Renal cortical epithelial cell (primary cell): ENCODE measurements at regions not wholly inside any gene's neighbourhood (a gene's known extent, or its start where the extent isn't known, plus 50 kb on each side); places are given as distances from the start of the nearest gene placed in this dataset.
A peak's percentile ranks its signal among the peaks of the same experiment; 100 is the strongest.
"Not testable (repeated sequence)": the region's sequence is repeated elsewhere in the genome, so short reads cannot be mapped to it uniquely, and the experiment has no call there.

Experiments used
- DNase-seq: peaks from one replicate; pipeline ENCODE4 v3.0.0-alpha.2; 2011; ENCODE audit warnings: low read depth

DNA sequence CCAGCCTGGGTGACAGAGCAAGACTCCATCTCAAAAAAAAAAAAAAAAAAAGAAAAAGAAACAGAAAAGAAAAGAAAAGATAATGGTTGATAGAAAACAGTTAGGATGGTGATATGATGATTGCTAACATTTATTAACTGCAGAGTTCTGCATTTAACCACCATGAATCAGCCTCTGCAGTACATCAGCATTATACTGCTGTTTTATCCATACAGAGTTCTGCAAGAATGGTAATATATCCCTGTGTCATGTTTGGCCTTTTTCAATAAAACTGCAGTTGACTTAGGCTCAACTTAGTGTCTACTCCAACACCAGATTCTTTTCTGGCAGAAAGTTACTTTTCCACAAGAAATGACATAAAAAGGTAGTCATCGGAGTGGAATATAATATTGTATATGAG, 62.6 kb downstream of the DUSP6 start:
- DNase-seq = peak; percentile 13

DNA sequence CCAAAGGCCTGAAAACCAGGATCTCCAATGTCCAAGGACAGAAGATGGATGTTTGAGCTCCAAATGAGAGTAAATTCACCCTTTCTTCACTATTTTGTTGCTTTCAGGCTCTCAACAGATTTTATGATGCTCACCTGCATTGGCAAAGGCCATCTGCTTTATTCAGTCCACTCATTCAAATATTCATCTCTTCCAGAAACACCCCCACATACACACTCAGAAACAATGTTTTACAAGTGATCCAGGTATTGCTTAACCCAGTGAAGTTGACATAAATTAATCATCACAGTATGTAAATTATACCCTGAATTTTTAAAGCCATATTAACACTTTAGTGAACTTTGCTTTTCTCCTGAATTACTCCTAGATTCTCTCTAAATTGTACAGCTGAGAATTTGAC, 63.3 kb downstream of the DUSP6 start:
- peak; percentile 53 for DNase-seq

DNA sequence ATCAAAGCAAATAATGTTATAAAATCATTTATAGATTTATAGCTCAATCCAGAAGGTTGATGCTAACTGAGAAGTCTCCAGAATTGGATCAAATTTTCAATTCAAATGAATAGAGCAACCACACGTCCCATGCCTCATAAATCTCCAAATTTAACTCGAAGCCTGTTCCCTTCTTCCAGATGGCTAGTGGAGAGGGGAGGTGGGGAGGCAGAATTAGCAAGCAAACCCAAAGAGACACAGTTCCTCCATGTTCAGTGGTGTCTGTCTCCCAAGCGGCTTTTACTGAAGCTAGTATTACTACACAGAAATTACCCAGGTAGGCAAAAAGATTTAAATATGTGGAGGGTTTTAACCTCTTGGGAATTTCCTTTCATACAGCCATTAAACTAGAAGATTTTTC, 65.8 kb downstream of the DUSP6 start:
- no peak for DNase-seq

DNA sequence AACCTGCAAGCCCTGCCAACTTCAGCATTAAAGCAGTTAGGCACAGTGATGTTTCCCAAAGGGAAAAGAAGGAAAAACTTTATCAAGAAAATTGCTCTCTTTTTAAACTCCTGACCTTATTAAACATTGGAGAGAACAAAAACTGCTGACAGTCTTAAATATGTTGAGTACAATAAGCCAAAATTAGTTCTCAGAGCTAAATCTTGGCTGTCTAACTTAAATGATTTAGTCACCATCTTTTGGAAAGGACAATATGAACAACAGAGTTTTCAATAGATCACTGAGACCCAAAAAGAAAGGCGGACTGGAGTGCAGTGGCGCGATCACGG, 70.8 kb downstream of the DUSP6 start:
- DNase-seq = no peak

DNA sequence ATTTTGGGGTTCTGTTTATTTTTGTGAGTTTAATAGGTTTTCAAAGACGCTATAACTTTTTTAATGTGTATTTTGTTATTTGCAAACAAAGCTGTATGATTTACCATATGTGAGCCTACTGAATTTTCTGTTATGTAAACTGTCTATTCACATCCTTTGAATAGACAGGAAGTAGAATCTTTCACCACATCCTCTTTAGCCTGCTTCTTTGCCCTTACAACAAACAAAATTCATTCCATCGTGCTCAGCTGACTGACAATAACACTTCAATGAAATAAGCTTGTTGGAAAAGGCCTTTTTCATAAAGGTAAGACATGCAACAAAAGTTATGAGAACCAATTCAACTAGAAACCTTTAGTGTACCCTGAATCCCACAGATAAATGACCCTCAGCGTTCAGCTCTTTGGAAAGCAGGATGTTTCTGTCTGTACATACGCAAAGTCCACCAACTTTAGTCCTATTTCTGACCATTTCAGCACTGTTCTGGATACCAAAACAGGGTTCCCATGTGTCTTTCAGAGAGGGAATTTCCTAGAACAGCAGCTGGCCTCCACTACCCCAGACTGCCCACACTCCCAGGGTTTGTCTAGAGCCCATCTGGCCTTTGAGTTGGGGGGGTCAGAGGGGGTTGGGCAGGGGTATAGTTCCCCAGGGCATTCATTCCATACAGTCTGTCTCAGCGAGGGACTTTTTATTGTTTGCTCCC, 71.3 kb downstream of the DUSP6 start:
- DNase-seq = no peak

DNA sequence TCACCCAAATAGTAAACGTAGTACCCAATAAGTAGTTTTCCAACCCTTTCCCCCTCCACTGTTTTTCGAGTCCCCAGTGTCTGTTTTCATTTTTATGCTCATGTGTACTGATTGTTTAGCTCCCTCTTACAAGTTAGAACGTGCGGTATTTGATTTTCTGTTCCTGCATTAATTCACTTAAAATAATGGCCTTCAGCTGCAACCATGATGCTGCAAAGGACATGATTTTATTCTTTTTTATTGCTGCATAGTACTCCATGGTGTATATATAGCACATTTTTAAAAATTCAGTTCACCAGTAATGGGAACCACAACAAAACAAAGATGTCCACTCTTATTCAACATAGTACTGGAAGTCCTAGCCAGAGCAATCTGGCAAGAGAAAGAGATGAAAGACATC, 72.8 kb downstream of the DUSP6 start:
- no peak for DNase-seq

DNA sequence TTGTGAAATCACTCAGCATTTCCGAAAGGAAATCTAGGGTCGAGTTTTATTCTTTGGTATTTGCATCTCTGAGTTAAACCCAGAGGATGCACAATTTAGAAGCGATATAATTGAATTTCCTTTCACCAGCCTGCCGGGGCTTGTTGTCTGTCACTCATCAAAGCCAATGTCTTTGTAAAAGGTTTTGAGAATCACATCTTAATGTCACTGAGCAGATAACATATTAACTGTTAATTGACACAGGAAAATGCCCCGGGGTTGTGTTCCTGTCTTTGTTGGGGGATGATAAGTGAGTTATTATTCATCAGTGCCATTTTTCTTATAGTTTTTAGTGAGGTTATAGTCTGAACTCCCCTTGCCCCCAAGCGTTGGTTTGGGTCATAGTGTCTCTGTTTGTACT, 73.4 kb downstream of the DUSP6 start:
- no peak for DNase-seq

DNA sequence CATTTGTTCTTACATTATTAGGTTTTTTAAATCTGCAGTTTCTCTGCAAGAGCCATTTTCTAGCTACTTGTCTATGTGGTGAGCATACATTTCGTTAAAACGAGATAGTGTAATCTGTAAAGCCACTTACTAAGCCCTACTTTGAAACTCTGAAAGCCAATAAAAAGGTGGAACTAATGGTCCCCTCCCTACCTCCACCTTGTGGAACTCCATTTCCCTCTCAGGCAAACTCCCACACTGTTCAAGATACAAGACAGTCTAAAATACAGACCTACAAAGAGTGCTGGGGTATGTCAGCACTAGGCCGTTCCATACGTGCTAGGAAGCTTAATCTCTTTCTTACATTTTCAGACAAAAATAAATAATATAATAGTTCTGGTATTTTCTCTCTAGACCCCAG, 74.1 kb downstream of the DUSP6 start:
- no peak for DNase-seq

DNA sequence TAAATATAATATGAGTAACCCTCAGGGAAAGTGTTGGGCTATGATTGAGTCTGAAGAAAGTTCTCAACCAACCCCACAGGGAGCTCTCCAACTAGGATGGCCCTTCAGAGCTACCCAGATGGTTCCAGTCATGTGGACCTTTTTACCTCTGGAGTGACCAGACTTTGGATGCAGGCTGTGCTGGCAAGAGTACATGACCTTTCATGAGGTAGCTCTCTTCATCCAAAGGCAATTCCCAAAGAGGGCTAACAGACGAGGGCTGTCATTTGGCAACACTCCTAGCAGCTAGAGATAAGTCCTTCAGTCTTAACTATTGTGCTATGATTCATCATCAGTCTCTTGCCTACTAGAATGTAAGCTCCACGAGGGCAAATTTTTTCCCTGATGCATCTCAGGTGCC, 75.4 kb downstream of the DUSP6 start:
- DNase-seq = no peak

DNA sequence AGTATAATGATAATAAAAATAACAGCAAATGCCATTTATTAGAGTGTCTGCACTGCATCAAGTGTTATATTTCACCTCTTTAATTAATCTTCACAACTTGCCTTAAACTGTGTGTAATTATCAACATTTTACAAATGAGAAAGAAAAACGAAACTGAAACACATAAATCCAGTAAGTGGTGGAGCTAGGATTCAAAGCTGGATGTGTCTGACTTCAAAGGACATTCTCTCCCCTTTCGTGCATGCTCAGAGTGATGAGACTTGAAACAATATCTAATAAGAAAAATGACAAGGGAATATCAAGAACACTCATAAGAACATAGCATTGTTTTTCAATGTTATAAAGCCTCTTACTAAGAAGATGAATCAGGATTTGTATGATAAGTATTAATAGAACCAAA, 78.8 kb downstream of the DUSP6 start:
- DNase-seq = no peak

DNA sequence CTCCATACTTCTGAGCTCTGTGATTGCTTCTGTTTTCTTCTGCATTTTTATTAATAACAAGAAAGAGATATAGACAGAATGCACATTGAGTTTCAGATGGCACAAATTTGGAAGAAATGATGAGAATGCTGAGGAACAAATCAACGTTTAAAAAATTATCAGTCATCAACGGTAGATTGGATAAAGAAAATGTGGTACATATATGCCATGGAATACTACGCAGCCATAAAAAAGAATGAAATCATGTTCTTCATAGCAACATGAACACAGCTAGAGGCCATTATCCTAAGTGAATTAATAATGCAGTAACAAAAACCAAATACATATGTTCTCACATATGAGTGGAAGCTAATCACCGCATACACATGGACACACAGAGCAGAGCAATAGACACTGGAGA, 81.8 kb downstream of the DUSP6 start:
- no peak for DNase-seq

DNA sequence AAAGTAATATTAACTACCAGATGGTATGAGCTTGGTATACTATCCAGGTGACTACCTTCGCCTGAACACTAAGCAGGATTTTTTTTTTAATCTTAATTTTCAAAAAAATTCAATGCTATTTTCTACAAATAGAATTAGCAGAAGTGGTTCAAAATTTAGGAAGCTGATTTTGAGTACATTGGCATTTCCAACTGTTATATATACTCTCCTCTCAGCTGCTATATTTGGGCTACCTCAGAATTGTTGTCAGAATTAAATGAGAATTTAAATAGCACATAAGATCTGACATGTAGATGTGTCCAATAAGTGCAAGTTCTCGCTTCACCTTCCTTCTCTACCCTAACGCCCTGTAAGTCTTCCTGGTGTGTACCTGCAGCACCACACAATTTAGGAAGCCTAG, 83.1 kb downstream of the DUSP6 start:
- no peak for DNase-seq

DNA sequence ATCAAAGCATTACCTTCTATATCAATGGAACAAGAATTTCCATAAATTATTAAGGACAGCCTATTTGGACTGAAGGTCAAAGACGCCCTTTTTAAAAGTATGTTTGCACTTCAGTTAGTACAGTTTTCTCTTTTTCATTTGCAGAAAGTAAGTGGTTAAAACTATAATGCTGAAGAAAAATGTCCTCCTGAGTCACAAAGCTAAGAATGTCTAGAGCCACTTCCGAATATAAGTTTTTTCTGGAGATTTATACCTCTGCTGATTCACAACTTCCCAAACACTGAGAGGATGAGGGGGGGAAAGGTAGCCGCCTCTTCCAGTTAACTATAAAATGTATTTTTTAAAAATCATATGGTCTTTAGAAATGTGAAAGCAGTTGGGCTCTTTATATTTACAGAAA, 84.9 kb downstream of the DUSP6 start:
- no peak for DNase-seq

DNA sequence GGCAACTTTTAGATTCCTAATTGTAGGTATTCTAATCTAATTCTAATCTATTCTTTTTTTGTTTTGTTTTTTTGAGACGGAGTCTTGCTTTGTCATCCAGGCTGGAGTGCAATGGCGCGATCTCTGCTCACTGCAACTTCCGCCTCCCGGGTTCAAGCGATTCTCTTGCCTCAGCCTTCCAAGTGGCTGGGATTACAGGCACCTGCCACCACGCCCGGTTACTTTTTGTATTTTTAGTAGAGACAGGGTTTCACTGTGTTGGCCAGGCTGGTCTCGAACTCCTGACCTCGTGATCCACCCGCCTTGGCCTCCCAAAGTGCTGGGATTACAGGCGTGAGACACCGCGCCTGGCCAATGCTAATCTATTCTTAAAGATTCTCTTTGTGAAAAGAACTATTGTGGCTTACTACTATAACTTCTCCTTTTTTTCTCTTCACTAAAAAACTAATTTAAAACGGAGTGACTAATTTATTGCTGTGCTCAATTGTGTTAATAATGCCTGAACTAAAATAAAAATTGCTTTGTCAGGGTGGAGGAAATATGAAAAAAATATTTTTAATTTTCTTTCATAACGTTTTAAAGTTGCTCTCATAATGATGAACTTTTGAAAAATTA, 85.6 kb downstream of the DUSP6 start:
- not testable (repeated sequence) for DNase-seq

DNA sequence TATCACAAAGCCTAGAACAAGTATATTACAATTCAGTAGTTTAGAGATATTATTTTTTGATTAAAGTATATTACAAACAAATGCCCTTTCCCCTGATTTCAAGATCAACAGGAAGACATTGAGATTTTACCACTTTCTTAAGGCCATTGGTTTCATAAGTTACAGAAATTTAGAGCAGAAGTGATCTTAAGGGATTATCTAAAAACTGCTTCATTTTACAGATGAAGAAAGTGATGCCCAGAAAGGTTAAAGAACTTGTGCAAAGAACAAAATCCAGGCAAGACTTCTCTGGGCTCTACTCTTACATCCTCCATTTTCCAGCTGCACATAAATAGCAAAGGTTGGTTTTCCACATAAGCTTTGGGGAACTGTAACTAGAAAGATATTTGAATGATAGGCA, 87.5 kb downstream of the DUSP6 start:
- DNase-seq = peak; percentile 16

DNA sequence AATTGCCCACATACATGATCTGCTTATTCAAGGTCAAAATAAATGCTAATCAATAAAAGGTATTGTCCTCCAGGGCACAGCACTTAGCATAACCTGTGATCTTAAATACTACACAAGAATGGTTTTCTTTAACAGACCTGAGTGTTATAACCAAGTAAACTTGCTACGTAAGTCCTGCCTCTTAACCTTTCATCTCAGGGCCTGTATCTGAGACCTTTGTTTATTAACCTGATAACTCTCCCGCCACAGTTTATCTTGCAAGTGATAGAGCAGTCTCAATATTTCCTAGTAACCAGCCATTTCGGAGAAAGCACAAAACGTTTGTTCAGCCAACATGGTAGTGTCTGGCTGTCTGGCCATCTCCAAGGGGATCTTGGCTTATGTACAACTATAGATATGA, 88.4 kb downstream of the DUSP6 start:
- DNase-seq = no peak

DNA sequence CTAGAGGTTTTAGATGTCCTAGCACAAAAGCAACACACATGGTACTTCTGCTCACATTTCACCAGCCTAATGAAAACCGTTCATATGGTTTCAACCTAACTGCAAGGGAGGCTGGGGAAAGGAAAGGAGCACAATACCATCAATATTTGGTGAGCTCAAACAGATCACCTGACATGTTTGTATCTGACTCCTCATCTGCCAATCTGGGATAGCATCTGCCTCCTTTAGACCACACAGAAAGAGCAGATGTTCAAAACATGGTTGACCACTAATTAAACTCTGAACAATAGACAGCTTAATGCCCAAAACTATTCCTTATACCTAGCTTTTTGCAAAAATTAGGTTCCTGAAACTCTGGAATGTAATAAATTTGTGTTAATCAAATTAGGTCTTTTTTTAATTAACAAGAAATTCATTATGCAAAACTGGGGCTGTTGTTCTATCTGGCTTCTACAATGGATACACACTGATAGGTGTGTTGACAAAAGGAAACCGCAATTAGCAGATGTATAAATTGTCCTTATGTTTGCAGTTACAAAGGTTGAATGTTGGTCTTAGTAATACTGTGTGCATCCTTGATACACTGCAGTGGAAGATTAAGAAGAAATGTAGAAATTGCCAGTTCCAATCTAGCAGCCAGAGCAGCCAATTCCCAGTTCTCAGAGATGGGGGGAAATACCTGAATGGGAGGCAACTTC, 89.3 kb downstream of the DUSP6 start:
- DNase-seq = no peak

DNA sequence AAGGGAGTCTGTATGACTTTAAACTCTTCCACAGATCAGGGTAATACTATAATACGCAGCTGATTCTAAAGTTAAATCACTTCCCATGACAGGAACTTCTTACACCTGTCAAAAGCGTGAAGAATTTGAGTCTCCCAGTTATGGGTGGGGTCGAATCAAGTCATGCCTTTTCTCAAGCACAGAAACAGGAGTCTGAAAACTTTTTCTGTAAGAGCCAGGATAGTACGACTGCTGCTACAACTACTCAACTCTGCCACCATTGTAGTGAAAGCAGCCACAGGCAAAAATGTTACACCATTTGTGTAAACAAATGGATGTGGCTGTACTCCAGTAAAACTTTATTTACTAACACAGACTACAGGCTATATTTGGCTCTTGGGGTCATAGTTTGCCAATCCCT, 90.3 kb downstream of the DUSP6 start:
- DNase-seq = no peak

DNA sequence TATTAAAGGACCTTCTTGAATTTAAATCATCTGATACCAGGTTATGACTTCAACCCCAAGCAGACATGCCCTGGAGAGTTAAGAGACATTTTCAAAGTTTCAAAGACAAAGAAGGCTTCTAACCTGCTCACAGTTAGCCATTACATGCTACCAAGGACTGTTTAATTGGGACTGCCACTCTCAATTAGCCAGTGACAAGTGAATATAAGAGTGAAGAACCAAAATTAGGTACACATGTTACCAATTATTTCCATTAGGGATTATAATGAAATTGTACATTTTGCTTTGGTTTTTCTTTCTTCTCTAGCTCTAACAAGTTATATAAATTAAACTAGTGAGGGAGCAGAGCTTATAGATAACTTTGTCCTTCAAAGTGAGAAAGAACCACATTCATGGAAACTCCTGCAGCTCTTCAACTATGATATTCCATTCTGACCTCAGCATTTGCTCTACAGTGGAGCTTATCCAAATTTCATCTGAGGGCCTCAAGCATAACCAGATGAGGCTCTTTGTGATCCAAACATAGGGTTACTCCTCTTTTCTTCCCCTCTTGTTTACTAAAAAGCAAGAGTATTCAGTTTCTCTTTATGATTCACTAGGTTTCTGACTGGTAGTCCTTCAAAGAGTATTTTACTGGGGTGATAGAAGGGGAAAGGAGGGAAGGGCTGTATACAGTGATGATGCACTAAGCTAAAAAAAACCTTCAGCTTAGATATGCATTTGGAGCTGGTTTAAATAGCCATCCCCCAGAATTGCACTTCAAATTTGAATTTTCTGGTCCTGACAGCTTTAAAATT, 91.3 kb downstream of the DUSP6 start:
- no peak for DNase-seq

DNA sequence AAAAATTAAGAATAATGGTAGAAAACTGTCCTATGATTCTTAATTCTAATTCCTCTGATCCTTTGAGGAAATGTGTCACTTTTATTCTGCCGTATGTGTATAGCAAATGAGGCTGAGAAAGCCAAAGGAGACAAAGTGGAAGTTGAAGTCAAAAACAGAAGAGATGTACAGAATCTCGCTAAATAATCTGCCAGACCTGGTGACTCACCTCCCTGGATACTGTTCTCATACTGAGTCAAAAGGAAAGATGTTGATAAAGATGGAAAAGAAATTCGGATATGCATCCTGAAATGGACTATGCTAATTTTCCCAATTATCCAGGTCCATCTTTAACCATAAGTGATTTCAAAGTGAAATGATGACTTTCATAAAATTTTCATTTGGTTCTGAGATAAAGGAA, 92.5 kb downstream of the DUSP6 start:
- no peak for DNase-seq

DNA sequence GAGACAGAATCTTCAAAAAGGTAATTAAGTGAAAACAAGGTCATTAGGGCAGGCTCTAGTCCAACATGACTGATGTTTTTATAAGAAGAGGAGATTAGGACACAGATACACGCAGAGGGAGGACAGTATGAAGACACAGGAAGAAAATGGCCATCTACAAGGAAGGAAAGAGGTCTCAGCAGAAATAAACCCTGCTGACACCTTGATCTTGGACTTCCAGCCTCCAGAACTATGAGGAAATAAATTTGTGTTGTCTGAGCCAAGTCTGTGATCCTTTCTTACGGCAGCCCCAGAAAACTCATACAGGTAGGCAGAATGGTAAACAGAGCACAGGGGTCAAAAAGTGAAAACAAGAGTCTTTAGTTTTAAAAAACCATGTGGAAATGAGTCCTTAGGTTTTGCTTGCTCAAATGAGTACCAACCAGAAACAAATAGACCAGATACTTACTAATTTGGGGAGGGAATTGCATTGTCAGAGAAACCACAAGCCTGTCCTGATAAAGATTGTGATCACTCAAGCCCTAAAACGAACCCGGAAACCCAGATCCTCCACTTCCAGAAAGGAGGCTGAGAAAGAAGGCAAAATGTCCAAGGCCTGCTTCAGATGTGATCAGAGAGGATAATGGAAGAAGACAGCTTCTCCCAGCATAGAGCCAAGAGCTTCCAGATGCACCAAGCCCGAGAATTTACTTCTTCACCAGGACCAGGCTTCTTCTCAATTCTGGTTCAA, 93.9 kb downstream of the DUSP6 start:
- DNase-seq = no peak

DNA sequence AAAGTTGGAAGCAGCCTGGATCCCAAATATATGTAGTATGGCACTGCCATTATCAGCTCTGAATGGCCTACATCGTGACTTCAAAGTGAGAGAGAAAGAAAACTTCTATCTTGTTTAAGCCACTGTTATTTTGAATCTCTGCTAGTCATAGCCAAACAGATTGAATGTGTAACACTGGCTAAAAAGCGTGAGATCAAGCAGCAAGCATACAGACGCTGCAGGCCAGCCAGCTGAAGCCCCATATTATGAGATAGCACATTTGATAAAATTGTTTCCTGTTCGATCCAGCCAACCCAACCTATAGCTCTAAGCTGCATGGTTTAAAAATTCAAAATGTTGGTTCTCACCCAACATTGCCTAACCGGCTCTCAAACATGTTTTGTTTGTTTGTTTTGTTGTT, 95.0 kb downstream of the DUSP6 start:
- no peak for DNase-seq
